ENCODE measurements at regions not wholly inside any gene's neighbourhood (a gene's known extent, or its start where the extent isn't known, plus 50 kb on each side); places are given as distances from the start of the nearest gene placed in this dataset.

DNA sequence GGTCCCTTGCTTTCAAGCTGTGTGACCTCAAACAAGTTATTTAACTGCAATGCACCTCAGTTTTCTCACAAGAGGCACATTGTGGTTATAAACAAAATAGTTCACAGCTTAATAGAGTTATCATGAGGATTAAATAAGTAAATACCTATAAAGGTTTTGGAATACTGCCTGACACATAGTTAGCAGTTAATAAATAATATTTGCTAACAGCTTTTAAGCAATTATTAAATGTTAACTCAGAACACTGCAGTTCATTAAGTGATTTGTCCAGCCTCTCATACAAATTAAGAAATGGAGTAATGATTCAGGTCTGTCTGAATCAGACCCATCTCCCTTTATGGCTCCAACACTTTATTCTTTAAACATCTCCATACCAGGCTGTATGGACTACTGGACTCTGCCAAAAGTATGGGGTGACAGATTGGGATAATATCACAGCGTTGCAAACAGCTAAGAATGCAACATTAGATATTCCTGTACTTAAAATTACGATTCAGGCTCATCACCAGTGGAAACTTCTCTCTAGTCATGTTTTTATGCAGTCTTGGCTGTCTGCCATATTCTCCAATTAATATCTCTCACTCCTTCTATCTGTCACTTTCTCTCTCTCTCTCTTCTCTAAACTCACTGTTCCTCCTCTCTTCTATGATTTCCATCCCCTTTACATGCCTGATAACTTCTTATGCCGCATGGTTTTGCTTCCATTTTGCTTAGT is 370.6 kb upstream of the UBE2E3 start:
- no peak for TF ChIP-seq POLR2AphosphoS5 (IDR thresholded peaks at IDR 0.05; ENCODE audit: low read depth)
- TF ChIP-seq, protein P1, sequence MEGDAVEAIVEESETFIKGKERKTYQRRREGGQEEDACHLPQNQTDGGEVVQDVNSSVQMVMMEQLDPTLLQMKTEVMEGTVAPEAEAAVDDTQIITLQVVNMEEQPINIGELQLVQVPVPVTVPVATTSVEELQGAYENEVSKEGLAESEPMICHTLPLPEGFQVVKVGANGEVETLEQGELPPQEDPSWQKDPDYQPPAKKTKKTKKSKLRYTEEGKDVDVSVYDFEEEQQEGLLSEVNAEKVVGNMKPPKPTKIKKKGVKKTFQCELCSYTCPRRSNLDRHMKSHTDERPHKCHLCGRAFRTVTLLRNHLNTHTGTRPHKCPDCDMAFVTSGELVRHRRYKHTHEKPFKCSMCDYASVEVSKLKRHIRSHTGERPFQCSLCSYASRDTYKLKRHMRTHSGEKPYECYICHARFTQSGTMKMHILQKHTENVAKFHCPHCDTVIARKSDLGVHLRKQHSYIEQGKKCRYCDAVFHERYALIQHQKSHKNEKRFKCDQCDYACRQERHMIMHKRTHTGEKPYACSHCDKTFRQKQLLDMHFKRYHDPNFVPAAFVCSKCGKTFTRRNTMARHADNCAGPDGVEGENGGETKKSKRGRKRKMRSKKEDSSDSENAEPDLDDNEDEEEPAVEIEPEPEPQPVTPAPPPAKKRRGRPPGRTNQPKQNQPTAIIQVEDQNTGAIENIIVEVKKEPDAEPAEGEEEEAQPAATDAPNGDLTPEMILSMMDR (IDR thresholded peaks at IDR 0.05; ENCODE audit: insufficient read depth, low read length), result no peak
- TF ChIP-seq, protein P2, sequence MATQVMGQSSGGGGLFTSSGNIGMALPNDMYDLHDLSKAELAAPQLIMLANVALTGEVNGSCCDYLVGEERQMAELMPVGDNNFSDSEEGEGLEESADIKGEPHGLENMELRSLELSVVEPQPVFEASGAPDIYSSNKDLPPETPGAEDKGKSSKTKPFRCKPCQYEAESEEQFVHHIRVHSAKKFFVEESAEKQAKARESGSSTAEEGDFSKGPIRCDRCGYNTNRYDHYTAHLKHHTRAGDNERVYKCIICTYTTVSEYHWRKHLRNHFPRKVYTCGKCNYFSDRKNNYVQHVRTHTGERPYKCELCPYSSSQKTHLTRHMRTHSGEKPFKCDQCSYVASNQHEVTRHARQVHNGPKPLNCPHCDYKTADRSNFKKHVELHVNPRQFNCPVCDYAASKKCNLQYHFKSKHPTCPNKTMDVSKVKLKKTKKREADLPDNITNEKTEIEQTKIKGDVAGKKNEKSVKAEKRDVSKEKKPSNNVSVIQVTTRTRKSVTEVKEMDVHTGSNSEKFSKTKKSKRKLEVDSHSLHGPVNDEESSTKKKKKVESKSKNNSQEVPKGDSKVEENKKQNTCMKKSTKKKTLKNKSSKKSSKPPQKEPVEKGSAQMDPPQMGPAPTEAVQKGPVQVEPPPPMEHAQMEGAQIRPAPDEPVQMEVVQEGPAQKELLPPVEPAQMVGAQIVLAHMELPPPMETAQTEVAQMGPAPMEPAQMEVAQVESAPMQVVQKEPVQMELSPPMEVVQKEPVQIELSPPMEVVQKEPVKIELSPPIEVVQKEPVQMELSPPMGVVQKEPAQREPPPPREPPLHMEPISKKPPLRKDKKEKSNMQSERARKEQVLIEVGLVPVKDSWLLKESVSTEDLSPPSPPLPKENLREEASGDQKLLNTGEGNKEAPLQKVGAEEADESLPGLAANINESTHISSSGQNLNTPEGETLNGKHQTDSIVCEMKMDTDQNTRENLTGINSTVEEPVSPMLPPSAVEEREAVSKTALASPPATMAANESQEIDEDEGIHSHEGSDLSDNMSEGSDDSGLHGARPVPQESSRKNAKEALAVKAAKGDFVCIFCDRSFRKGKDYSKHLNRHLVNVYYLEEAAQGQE (IDR thresholded peaks at IDR 0.05; ENCODE audit: insufficient replicate concordance, low read depth), result no peak
- TF ChIP-seq GABPA (IDR thresholded peaks at IDR 0.05; ENCODE audit: low read depth), result no peak
